HEK293 (cell line): ENCODE measurements at regions not wholly inside any gene's neighbourhood (a gene's known extent, or its start where the extent isn't known, plus 50 kb on each side); places are given as distances from the start of the nearest gene placed in this dataset.

Source experiments
- CTCF ChIA-PET: fragments of 350-600 bp; formaldehyde crosslinking; extraction: SDS; loops from one replicate; lab custom pipeline; 2021; ENCODE audit warnings: antibody characterized with exemption; lab: Yijun Ruan, JAX
- POLR2A ChIA-PET: fragments of 300-600 bp; formaldehyde crosslinking; extraction: SDS; loops from one replicate; lab custom pipeline; 2020; ENCODE audit warnings: antibody characterized with exemption, inconsistent platforms; lab: Yijun Ruan, JAX
- H3K27ac ChIP-seq: fragments of 200-500 bp; sonication (Bioruptor generic); 2 replicates; pipeline ENCODE4 v1.5.1; 2014; ENCODE audit warnings: low read depth, low read length, control low read depth, inconsistent platforms; ENCODE audit errors: extremely low read depth
- H3K36me3 ChIP-seq, 2 experiments: fragments of 200-500 bp in 1 of 2; sonication (Bioruptor generic) in 1 of 2; 1 replicate in 1 of 2; 2 replicates in 1 of 2; pipeline ENCODE4 v1.5.1; 2014 to 2017; ENCODE audit warnings: inconsistent platforms in 2 of 2, low read length in 2 of 2; ENCODE audit not compliant: control insufficient read depth in 2 of 2, insufficient read depth in 1 of 2
- H3K4me1 ChIP-seq: fragments of 200-500 bp; sonication (Bioruptor generic); 2 replicates; pipeline ENCODE4 v1.5.1; 2014; ENCODE audit warnings: mild to moderate bottlenecking, low read length, inconsistent platforms; ENCODE audit not compliant: control insufficient read depth, insufficient read depth
- H3K4me3 ChIP-seq: 2 replicates; pipeline ENCODE4 v1.5.1; 2011; ENCODE audit warnings: low read depth, mild to moderate bottlenecking, control low read depth, low read length, moderate library complexity
- H3K9me3 ChIP-seq: fragments of 200-500 bp; sonication (Bioruptor generic); 2 replicates; pipeline ENCODE4 v1.5.1; 2014; ENCODE audit warnings: low read depth, low read length, inconsistent platforms; ENCODE audit not compliant: control insufficient read depth, insufficient read depth
- ELK4 ChIP-seq: IDR thresholded peaks from 2 replicates; pipeline ENCODE4 v1.6.1; 2011; ENCODE audit warnings: mild to moderate bottlenecking, low read depth, low read length, borderline replicate concordance
- MYNN ChIP-seq: fragments of 450-650 bp; formaldehyde crosslinking; IDR thresholded peaks from 2 replicates; pipeline ENCODE4 v1.5.1; 2016; ENCODE audit warnings: missing biosample characterization, missing genetic modification characterization, borderline replicate concordance
- PRDM10 ChIP-seq: fragments of 450-650 bp; formaldehyde crosslinking; IDR thresholded peaks from 2 replicates; pipeline ENCODE4 v1.5.1; 2016; ENCODE audit warnings: missing biosample characterization, missing genetic modification characterization
- PRDM4 ChIP-seq: fragments of 450-650 bp; formaldehyde crosslinking; IDR thresholded peaks from 2 replicates; pipeline ENCODE4 v1.5.1; 2017; ENCODE audit warnings: missing biosample characterization, missing genetic modification characterization
- ZBTB20 ChIP-seq: fragments of 450-650 bp; formaldehyde crosslinking; IDR thresholded peaks from 2 replicates; pipeline ENCODE4 v1.5.1; 2016; ENCODE audit warnings: missing biosample characterization, missing genetic modification characterization
- ZBTB7A ChIP-seq: fragments of 450-650 bp; formaldehyde crosslinking; IDR thresholded peaks from 2 replicates; pipeline ENCODE4 v1.5.1; 2016; ENCODE audit warnings: low read depth, missing biosample characterization, missing genetic modification characterization
- ZFP37 ChIP-seq: fragments of 450-650 bp; formaldehyde crosslinking; IDR thresholded peaks from 2 replicates; pipeline ENCODE4 v1.5.1; 2016; ENCODE audit warnings: missing biosample characterization, missing genetic modification characterization
- ZFP41 ChIP-seq: fragments of 450-650 bp; formaldehyde crosslinking; IDR thresholded peaks from 2 replicates; pipeline ENCODE4 v1.5.1; 2016; ENCODE audit warnings: missing biosample characterization, missing genetic modification characterization, borderline replicate concordance
- ZFP69B ChIP-seq: fragments of 450-650 bp; formaldehyde crosslinking; IDR thresholded peaks from 2 replicates; pipeline ENCODE4 v1.5.1; 2016; ENCODE audit warnings: missing biosample characterization, missing genetic modification characterization
- ZNF221 ChIP-seq: fragments of 450-650 bp; formaldehyde crosslinking; IDR thresholded peaks from 2 replicates; pipeline ENCODE4 v1.5.1; 2017; ENCODE audit warnings: missing biosample characterization, missing genetic modification characterization, borderline replicate concordance
- ZNF26 ChIP-seq: fragments of 450-650 bp; formaldehyde crosslinking; IDR thresholded peaks from 2 replicates; pipeline ENCODE4 v1.5.1; 2016; ENCODE audit warnings: missing biosample characterization, missing genetic modification characterization
- ZNF350 ChIP-seq: fragments of 450-650 bp; formaldehyde crosslinking; IDR thresholded peaks from 2 replicates; pipeline ENCODE4 v1.5.0; 2017; ENCODE audit warnings: missing biosample characterization, mild to moderate bottlenecking, missing genetic modification characterization
- ZNF513 ChIP-seq: fragments of 450-650 bp; IDR thresholded peaks from 2 replicates; pipeline ENCODE4 v1.5.1; 2018; ENCODE audit warnings: missing biosample characterization, missing genetic modification characterization
- ZNF529 ChIP-seq: fragments of 450-650 bp; formaldehyde crosslinking; IDR thresholded peaks from 2 replicates; pipeline ENCODE4 v1.5.1; 2017; ENCODE audit warnings: missing genetic modification characterization, missing biosample characterization; ENCODE audit not compliant: insufficient replicate concordance
- ZNF549 ChIP-seq: fragments of 450-650 bp; IDR thresholded peaks from 2 replicates; pipeline ENCODE4 v1.5.1; 2018; ENCODE audit warnings: missing biosample characterization, missing genetic modification characterization, mild to moderate bottlenecking, inconsistent platforms, moderate library complexity
- ZNF629 ChIP-seq: fragments of 450-650 bp; formaldehyde crosslinking; IDR thresholded peaks from 2 replicates; pipeline ENCODE4 v1.5.1; 2017; ENCODE audit warnings: missing biosample characterization, missing genetic modification characterization
- ZNF654 ChIP-seq: fragments of 450-650 bp; formaldehyde crosslinking; IDR thresholded peaks from 2 replicates; pipeline ENCODE4 v1.5.1; 2016; ENCODE audit warnings: low read depth, missing biosample characterization, missing genetic modification characterization
- ZNF76 ChIP-seq: fragments of 450-650 bp; formaldehyde crosslinking; IDR thresholded peaks from 2 replicates; pipeline ENCODE4; 2016; ENCODE audit warnings: low read depth, missing biosample characterization, missing genetic modification characterization, borderline replicate concordance
- ZNF776 ChIP-seq: fragments of 450-650 bp; formaldehyde crosslinking; IDR thresholded peaks from 2 replicates; pipeline ENCODE4 v1.5.0; 2017; ENCODE audit warnings: missing biosample characterization, missing genetic modification characterization, borderline replicate concordance
- ZSCAN30 ChIP-seq: fragments of 450-650 bp; IDR thresholded peaks from 2 replicates; pipeline ENCODE4 v1.5.1; 2018; ENCODE audit warnings: missing biosample characterization, mild to moderate bottlenecking, missing genetic modification characterization, moderate library complexity

- no peaks in the 10 kb centered on the region for H3K9me3 ChIP-seq
- no peaks in the 10 kb centered on the region for H3K36me3 ChIP-seq
- CTCF ChIA-PET: no interaction called here
- H3K27ac ChIP-seq: no peak overlapping the region
- POLR2A ChIA-PET: no interaction called here
- no peaks in the 10 kb centered on the region for H3K4me1 ChIP-seq
- H3K4me3 ChIP-seq: no peak overlapping the region
- TF ChIP-seq PRDM10 (no peak), ZNF221 (tag by site-specific recombination) (no peak), ZNF776 (no peak), ZBTB20 (tag by site-specific recombination) (no peak), ELK4 (no peak), ZNF26 (tag by site-specific recombination) (no peak), ZNF654 (tag by site-specific recombination) (no peak), ZFP69B (tag by site-specific recombination) (no peak), ZNF76 (no peak), MYNN (tag by site-specific recombination) (no peak), ZNF629 (tag by site-specific recombination) (no peak), ZNF350 (tag by site-specific recombination) (no peak), ZSCAN30 (tag by site-specific recombination) (no peak), ZFP41 (tag by site-specific recombination) (no peak), ZFP37 (tag by site-specific recombination) (no peak), PRDM4 (tag by site-specific recombination) (no peak), ZNF513 (no peak), ZBTB7A (tag by site-specific recombination) (no peak), ZNF529 (no peak), ZNF549 (tag by site-specific recombination) (no peak)
Observed at GRCh38 chr10:130801784-130802183, 509.7 kb downstream of the TCERG1L start.
